Natural killer cell (primary cell): ENCODE measurements at regions not wholly inside any gene's neighbourhood (a gene's known extent, or its start where the extent isn't known, plus 50 kb on each side); places are given as distances from the start of the nearest gene placed in this dataset.

ENCODE experiments used
- ATAC-seq, 3 donors: fragments of 150-1000 bp in 2 of 3; fragments of 200-7000 bp in 1 of 3; cut with Tn5 transposase; 1 replicate in 1 of 3; 2 replicates in 2 of 3; pipeline ENCODE4 v1.10.0; 2021; ENCODE audit warnings: mild to moderate bottlenecking in 2 of 3, moderate library complexity in 2 of 3
- DNase-seq, 2 donors: peaks; one replicate each; pipeline versions ENCODE4 v3.0.0 to v3.0.0-alpha.2; 2013 to 2021; ENCODE audit warnings: mixed read lengths in 1 of 2
- H3K27ac ChIP-seq: one replicate; pipeline ENCODE4 v1.5.1; 2013; ENCODE audit warnings: mild to moderate bottlenecking, low read length
- H3K27me3 ChIP-seq: one replicate; pipeline ENCODE4 v1.6.1; 2013; ENCODE audit warnings: low read length; ENCODE audit not compliant: control insufficient read depth, insufficient read depth
- H3K36me3 ChIP-seq: one replicate; pipeline ENCODE4 v1.6.1; 2013; ENCODE audit warnings: low read length; ENCODE audit not compliant: control insufficient read depth, insufficient read depth
- H3K4me1 ChIP-seq: one replicate; pipeline ENCODE4 v1.6.1; 2013; ENCODE audit warnings: low read length; ENCODE audit not compliant: control insufficient read depth, insufficient read depth
- H3K4me3 ChIP-seq: one replicate; pipeline ENCODE4 v1.5.1; 2013; ENCODE audit warnings: low read length
- H3K9me3 ChIP-seq: one replicate; pipeline ENCODE4 v1.6.1; 2013; ENCODE audit warnings: low read length; ENCODE audit not compliant: control insufficient read depth, insufficient read depth
- H3K27ac Mint-ChIP-seq, 2 donors: one replicate each; pipeline ENCODE4 v1.8.0; 2022; ENCODE audit warnings: mild to moderate bottlenecking in 2 of 2, mixed read lengths in 2 of 2, moderate library complexity in 1 of 2
- H3K27me3 Mint-ChIP-seq, 2 donors: one replicate each; pipeline ENCODE4 v1.8.0; 2022; ENCODE audit warnings: low read depth in 2 of 2, mixed read lengths in 2 of 2
- H3K36me3 Mint-ChIP-seq: one replicate; pipeline ENCODE4 v1.8.0; 2022; ENCODE audit warnings: mixed read lengths
- H3K4me1 Mint-ChIP-seq, 2 donors: one replicate each; pipeline ENCODE4 v1.8.0; 2022; ENCODE audit warnings: mixed read lengths in 2 of 2
- H3K4me3 Mint-ChIP-seq: one replicate; pipeline ENCODE4 v1.8.0; 2022; ENCODE audit warnings: mild to moderate bottlenecking, moderate library complexity, mixed read lengths
- H3K9me3 Mint-ChIP-seq, 2 donors: one replicate each; pipeline ENCODE4 v1.8.0; 2022; ENCODE audit warnings: mixed read lengths in 2 of 2
- WGBS: methylation state at CpG from one replicate; pipeline ENCODE4 v1.1.7; 2013; ENCODE audit warnings: missing lambda C conversion rate; ENCODE audit not compliant: insufficient coverage; 5-methylcytosine and 5-hydroxymethylcytosine counted together
- intact Hi-C: fragments of 100-400 bp; cut with micrococcal nuclease; formaldehyde crosslinking; loops from one replicate; pipeline ENCODE4 v1.14.2; 2022
- TF ChIP-seq, protein P1 (sequence below): fragments of 200-600 bp; IDR thresholded peaks from one replicate; pipeline ENCODE4 v1.8.0; 2022; ENCODE audit warnings: antibody characterized with exemption

DNA sequence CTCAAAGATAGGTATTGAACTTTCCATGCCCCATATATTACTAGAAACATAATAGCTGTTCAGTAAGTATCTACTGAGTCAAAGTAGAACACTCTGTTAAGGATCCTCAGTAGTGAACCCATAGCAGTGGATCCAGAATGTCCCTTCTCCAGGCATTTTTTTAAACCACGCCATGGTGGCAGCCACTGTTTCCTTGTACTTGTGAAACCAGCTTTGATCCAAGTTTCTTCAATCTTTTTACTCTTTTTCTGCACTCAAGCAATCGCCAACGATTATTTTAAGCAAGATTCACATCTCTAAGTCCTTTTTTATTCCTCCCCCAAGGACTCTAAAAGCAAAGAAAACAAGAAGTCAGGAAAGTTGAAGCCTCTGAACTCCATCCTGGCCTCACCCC, 291.2 kb upstream of the SLC14A2 start:
- H3K36me3 ChIP-seq, result no peaks in the 10 kb centered on the region
- H3K9me3 Mint-ChIP-seq, result peaks cover 0 to 2% of the 10 kb centered on the region in 2 donors

DNA sequence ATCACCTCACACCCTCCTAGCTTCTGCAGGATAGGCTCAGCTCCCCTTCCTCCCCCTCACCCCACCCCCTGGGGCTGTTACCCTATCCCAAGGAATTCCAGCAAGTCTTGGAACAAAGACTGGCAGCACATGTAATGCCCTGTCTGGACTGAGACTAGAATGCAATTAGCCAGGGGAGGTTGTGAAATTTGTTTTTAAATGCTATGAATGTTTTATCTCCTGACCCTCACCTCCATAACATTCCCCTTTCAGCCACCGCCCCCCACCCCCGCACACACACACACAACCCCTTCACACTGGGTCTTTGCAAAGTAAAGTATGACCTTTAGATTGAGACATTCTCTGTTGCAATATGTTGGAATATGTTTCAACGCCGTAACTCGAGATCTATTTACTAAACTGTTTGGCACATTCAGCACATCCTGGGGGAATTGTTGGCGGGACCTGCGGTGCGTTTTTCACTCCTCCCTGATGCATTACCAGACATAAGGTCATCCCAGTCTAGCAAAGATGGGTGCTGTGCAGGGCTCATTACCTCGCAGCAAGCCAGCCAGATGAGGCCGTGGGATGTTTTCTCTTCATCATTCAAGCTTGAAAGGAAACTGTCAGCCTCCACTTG, 290.7 kb upstream of the SLC14A2 start:
- no peak overlapping the region for H3K27ac Mint-ChIP-seq
- no peaks in the 10 kb centered on the region for H3K27me3 ChIP-seq
- 94% methylated on average over 10 of the region's 10 CpGs for WGBS
- H3K9me3 ChIP-seq, result no peaks in the 10 kb centered on the region
- H3K36me3 Mint-ChIP-seq, result no peaks in the 10 kb centered on the region
- no peak overlapping the region for H3K4me3 ChIP-seq
- no peak for ATAC-seq
- no peak overlapping the region for H3K4me3 Mint-ChIP-seq
- no peaks in the 10 kb centered on the region for H3K4me1 Mint-ChIP-seq
- peaks cover 0 to 2% of the 10 kb centered on the region in 2 donors for H3K9me3 Mint-ChIP-seq
- no peak overlapping the region for H3K27ac ChIP-seq
- DNase-seq, result no peak
- intact Hi-C loops, result no loop called here
- no peaks in the 10 kb centered on the region for H3K4me1 ChIP-seq
- H3K36me3 ChIP-seq, result no peaks in the 10 kb centered on the region
- TF ChIP-seq, protein P1, sequence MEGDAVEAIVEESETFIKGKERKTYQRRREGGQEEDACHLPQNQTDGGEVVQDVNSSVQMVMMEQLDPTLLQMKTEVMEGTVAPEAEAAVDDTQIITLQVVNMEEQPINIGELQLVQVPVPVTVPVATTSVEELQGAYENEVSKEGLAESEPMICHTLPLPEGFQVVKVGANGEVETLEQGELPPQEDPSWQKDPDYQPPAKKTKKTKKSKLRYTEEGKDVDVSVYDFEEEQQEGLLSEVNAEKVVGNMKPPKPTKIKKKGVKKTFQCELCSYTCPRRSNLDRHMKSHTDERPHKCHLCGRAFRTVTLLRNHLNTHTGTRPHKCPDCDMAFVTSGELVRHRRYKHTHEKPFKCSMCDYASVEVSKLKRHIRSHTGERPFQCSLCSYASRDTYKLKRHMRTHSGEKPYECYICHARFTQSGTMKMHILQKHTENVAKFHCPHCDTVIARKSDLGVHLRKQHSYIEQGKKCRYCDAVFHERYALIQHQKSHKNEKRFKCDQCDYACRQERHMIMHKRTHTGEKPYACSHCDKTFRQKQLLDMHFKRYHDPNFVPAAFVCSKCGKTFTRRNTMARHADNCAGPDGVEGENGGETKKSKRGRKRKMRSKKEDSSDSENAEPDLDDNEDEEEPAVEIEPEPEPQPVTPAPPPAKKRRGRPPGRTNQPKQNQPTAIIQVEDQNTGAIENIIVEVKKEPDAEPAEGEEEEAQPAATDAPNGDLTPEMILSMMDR, result no peak
- peaks cover 4 to 11% of the 10 kb centered on the region in 2 donors for H3K27me3 Mint-ChIP-seq

More for the DNA sequence above, 291.2 kb upstream of the SLC14A2 start:
- Histone ChIP-seq H3K4me1 (no peaks in the 10 kb centered on the region), H3K4me3 (no peak overlapping the region), H3K27me3 (no peaks in the 10 kb centered on the region), H3K9me3 (no peaks in the 10 kb centered on the region), H3K27ac (no peak overlapping the region)
- 90% methylated on average over 3 of the region's 3 CpGs for WGBS
- TF ChIP-seq, protein P1, result no peak
- ATAC-seq (no peak), DNase-seq (no peak)
- Mint-ChIP-seq H3K27me3 (peaks cover 9 to 13% of the 10 kb centered on the region in 2 donors), H3K4me1 (no peaks in the 10 kb centered on the region), H3K36me3 (no peaks in the 10 kb centered on the region), H3K4me3 (no peak overlapping the region), H3K27ac (no peak overlapping the region)
- intact Hi-C loops, result no loop called here

DNA sequence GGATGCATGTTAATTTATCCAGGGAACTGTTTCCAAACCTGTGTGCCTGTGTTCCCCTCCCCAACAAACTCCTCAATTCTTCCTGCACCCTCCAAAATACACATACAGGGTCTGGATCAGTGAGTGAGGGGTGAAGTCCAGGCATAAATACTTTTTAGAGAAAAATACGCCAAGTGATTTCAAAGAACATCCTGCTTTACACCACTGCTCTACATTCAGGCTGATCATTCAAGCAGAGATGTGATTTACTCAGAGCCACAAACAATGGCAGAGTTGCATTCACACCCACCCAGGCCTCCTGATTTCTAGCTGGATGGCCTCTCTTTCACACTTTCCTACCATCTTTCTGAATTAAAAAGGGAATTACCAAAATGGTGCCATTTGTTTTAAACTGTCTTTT, 289.5 kb upstream of the SLC14A2 start:
- WGBS, result 87% methylated on average over 1 of the region's 1 CpG
- H3K9me3 Mint-ChIP-seq, result peaks cover 0 to 2% of the 10 kb centered on the region in 2 donors
- H3K36me3 Mint-ChIP-seq, result no peaks in the 10 kb centered on the region
- no peaks in the 10 kb centered on the region for H3K4me1 ChIP-seq
- peaks cover 9 to 11% of the 10 kb centered on the region in 2 donors for H3K27me3 Mint-ChIP-seq
- H3K27ac Mint-ChIP-seq, result no peak overlapping the region
- TF ChIP-seq, protein P1, result no peak
- H3K36me3 ChIP-seq, result no peaks in the 10 kb centered on the region
- DNase-seq, result no peak
- H3K4me3 ChIP-seq, result no peak overlapping the region
- intact Hi-C loops, result no loop called here
- H3K4me1 Mint-ChIP-seq, result no peaks in the 10 kb centered on the region
- no peaks in the 10 kb centered on the region for H3K9me3 ChIP-seq
- ATAC-seq, result no peak
- H3K27me3 ChIP-seq, result no peaks in the 10 kb centered on the region
- no peak overlapping the region for H3K4me3 Mint-ChIP-seq
- H3K27ac ChIP-seq, result no peak overlapping the region

DNA sequence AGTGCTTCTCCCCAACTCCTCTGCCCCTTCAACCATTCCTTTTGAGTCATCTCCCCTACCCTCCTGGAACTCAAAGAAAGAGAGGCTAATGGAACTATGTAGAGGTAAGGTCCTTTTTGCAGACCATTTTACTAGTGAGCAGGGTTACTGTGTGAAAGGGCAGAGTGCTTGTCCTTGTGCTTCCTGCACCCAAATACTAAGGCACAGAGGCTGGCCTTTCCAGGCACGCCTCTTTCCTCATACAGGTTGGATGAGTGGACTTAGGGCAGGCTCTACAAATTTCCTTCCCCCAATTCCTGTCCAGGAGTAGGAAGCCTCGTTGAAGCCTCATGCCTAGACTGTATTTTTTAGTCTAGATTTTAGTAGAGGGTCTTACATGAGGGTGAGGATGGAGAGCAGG, 288.8 kb upstream of the SLC14A2 start:
- ATAC-seq (no peak), DNase-seq (no peak)
- Mint-ChIP-seq H3K27me3 (peaks cover 9 to 10% of the 10 kb centered on the region in 2 donors), H3K27ac (no peak overlapping the region), H3K9me3 (peaks cover 0 to 2% of the 10 kb centered on the region in 2 donors), H3K4me3 (no peak overlapping the region), H3K4me1 (no peaks in the 10 kb centered on the region), H3K36me3 (no peaks in the 10 kb centered on the region)
- 100% methylated on average over 1 of the region's 2 CpGs for WGBS
- H3K27me3 ChIP-seq, result no peaks in the 10 kb centered on the region
- intact Hi-C loops, result no loop called here
- no peaks in the 10 kb centered on the region for H3K9me3 ChIP-seq
- TF ChIP-seq, protein P1, result no peak
- no peaks in the 10 kb centered on the region for H3K4me1 ChIP-seq
- H3K27ac ChIP-seq, result no peak overlapping the region
- no peaks in the 10 kb centered on the region for H3K36me3 ChIP-seq
- H3K4me3 ChIP-seq, result no peak overlapping the region
